ENCODE measurements at regions not wholly inside any gene's neighbourhood (a gene's known extent, or its start where the extent isn't known, plus 50 kb on each side); places are given as distances from the start of the nearest gene placed in this dataset.
"Not testable (repeated sequence)": the region's sequence is repeated elsewhere in the genome, so short reads cannot be mapped to it uniquely, and the experiment has no call there.

GRCh38 chr5:19142713-19143414 lies 845.1 kb downstream of the CDH18 start:
- not testable (repeated sequence) for DNase-seq

- no peak for DNase-seq
These were observed 844.1 kb downstream of the CDH18 start for GRCh38 chr5:19143935-19144334.

DNA sequence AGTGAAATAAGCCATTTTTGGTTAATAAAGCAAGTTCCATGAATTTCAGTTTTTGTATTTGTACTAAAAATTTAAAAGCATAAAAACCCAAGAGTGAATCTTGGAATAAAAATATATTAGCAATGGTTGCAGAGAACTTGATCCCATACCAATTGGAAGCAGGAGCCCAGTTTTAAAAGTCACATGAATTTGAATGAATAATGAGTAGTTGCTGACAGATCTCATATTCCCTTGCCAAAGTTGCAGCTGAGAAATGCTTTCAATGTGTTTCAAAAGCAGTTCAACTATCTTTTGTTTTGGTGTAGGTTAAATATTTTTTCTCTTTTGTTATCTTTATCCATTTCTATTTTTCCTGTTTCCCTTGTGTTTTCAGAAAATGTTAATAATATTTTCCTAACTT lies 818.6 kb downstream of the CDH18 start:
- no peak for DNase-seq

GRCh38 chr5:19172926-19173470 lies 815.0 kb downstream of the CDH18 start:
- DNase-seq = no peak

- DNase-seq = peak in 1 of 2 experiments; percentile 15
These were observed 812.0 kb downstream of the CDH18 start for GRCh38 chr5:19175776-19176570.

DNA sequence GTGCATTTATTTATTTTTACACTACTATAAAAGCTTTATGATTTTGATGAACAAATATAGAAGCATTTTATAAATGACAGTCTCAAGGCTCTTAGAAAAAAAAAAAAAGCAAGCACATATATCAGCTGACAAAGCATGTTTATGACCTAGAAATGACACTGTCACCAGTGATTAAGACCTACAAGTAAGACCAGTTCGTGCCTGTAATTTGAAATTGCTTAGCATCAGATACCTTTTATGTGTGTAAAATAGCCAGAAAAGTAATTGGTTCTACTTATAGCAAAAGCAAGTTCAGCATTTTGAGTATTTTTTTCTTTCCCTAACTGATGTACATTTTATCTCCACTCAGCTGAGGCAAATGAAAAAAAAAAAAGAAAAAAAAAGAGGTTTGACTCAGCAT lies 808.4 kb downstream of the CDH18 start:
- peak in 1 of 2 experiments; percentile 33 for DNase-seq

DNA sequence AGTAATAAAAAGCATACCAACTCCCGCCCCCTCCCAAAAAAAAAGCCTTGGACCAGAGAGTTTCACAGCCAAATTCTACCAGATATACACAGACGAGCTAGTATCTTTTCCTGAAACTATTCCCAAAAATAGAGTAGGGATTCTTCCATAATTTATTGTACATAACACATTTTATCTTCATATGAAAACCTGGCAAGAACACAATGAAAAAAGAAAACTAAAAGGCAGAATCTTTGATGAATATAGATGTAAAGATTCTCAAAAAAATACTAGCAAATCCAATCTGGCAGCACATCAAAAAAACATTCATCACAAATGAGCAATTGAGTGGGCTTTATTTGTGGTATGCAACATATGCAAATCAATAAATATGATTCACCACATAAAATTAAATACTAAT lies 798.8 kb downstream of the CDH18 start:
- no peak for DNase-seq

GRCh38 chr5:19193631-19194030 lies 794.4 kb downstream of the CDH18 start:
- DNase-seq = no peak

DNA sequence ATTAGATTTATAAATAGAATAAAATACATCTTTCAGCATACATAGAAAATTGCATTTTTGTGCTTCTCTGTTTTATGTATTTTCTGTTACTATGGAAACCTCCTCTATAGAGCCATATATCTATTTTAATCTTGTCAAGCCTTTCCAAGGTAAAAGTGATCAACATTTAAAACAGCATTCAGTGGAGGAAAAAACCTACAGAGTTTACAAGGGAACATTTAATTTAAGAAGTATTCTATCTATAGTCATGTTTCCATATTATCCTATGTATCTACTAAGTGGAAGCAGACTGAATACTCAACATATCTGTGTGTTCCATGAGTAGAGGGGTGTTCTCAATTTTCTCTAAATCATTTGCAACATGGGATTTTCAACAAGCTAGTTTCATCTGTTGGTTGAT lies 791.4 kb downstream of the CDH18 start:
- no peak for DNase-seq

DNA sequence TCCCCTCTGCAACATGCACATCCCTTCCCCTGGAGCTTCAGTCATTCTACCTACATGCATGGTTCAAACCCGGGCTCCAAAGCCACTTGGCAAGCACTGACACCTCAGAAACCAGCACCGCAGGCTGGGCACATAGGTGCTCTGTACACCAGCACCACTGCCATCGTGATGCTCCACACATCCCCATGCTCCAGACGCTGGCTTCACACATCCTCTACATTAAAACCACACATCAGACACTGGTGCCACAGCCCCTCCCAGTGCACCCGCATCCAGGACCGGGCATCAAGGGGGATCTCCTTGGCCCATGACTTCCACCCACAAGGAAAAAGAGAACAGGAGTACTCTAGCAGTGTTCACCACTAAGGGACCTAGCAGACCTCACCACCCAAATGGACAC lies 787.7 kb downstream of the CDH18 start:
- DNase-seq = no peak

DNA sequence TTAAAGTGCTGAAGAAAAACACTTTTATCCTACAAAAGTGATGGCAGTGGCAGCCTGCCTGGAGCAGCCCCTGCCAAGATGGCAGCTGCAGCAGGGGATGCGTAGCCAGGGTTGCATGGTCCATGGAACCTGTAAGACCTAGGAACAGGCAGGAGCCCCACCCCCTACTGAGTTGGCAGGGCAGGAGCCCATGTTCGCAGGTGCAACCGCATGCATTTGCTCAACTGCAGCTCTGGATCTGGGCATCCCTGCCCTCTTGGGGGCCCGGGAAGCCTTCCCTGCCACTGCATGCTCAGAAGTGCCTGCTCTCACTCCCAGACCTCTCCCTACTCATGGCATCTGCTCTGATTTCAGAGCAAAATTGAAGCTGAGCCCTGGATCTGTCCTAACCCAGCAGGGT lies 779.6 kb downstream of the CDH18 start:
- no peak for DNase-seq

DNA sequence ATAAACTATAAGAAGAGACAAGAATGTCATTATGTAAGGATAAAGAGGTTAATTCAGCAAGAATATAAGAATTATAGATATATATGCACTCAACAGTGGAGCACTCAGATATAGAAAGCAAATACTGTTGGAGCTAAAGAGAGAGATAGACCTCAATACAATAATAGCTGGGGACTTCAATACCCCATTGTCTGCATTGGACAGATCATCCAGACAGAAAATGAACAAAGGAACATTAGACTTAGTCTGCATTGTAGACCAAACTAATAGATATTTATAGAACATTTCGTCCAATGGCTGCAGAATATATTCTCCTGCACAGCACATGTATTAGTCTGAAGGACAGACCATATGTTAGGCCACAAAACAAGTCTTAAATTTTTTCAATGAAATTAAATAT lies 777.1 kb downstream of the CDH18 start:
- no peak for DNase-seq

DNA sequence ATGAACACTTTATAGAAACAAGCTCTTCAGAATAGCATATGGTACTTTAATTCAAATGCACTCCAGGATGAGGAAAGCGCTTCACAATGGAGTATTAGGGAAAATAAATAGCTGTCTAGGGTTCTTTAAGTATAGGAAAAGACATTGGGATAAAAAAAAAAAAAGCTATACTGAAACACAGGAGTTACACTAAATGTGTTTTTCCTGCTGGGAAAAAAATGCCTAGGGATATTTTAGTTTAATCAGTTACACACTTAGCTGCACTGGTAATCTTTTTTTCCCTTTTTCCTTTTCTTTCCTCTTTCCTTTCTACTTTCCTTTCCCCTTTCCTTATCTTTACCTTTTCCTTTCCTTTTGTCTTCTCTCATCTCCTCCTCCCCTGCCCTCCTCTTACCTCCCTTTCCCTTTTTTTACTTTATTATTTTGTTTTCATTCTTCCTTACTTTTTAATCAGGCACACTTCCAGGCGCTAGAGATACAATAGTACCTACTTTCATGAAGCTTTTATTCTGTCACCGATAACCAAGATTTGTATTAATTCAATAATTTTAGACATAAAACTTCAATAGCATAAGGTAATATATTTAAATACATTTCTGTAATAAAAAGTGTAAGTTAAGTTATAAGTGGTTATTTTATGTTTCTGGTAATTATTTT lies 758.7 kb downstream of the CDH18 start:
- no peak for DNase-seq

GRCh38 chr5:19233573-19233972 lies 754.4 kb downstream of the CDH18 start:
- DNase-seq = no peak

- no peak for DNase-seq
These were observed 752.9 kb downstream of the CDH18 start for GRCh38 chr5:19235101-19235584.

- no peak for DNase-seq
These were observed 747.8 kb downstream of the CDH18 start for GRCh38 chr5:19240170-19240569.

DNA sequence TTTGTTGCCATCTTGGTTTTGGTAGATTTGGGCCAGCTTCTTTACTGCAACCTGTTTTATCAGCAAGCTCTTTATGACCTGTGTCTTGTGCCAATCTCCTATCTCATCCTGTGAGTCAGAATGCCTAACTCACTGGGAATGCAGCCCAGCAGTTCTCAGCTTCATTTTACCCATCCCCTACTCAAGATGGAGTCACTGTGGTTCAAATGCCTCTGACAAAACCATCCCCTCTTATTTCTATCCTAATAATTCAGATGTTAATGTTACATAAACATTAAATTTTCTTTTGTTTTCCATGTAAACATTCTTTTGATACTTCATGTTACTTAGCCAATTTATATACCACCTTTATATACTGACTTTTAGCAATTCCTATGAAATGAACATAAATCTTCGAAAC lies 746.3 kb downstream of the CDH18 start:
- DNase-seq = no peak

GRCh38 chr5:19246191-19246590 lies 741.8 kb downstream of the CDH18 start:
- not testable (repeated sequence) for DNase-seq

DNA sequence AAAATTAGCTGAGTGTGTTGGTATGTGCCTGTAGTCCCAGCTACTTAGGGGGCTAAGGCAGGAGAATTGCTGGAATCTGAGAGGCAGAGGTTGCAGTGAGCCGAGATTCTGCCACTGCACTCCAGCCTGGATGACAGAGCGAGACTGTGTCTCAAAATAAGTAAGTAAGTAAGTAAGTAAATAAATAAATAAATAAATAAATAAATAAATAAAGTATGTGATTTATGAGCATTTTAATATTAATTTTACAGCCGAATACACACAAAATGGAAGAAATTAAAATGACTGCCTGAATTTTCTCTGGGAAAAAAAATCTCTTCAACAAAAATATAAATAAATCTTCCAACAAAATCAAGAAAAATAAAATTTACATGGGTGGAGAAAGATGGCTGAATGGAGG lies 740.7 kb downstream of the CDH18 start:
- DNase-seq = no peak

GRCh38 chr5:19256036-19256435 lies 732.0 kb downstream of the CDH18 start:
- no peak for DNase-seq

GRCh38 chr5:19258686-19259085 lies 729.3 kb downstream of the CDH18 start:
- peak; percentile 11 to 13 for DNase-seq

DNA sequence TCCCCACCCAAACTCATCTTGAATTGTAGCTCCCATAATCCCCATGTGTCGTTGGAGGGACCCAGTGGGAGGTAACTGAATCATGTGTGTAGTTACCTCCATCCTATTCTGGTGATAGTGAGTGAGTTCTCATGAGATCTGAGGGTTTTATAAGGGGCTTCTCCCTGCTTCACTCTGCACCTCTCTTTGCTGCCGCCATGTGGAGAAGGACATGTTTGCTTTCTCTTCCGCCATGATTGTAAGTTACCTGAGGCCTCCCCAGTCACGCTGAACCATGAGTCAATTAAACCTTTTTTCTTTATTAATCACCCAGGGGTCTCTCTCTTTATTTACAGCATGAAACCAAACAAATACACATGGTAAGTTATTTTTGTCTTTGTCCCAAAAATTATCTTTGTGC lies 726.1 kb downstream of the CDH18 start:
- DNase-seq = no peak

DNA sequence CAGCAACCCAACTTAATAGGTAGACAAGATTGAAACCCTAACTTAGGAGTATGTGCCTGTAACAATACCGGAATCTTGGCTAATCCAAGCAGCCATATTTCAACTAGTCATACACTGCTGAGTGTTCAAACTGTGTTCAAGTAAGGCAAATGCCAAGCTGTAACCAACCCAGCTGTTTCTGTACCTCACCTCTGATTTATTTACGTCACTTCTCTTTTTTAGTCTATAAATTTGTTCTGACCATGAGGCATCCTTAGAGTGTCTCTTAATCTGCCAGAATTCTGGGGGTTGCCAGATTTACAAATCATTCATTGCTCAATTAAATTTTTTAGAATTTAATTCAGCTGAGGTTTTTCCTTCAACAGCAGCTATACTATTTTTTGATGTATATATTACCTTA lies 723.2 kb downstream of the CDH18 start:
- DNase-seq = no peak

GRCh38 chr5:19266791-19267190 lies 721.2 kb downstream of the CDH18 start:
- DNase-seq = no peak
